ENCODE measurements at regions not wholly inside any gene's neighbourhood (a gene's known extent, or its start where the extent isn't known, plus 50 kb on each side); places are given as distances from the start of the nearest gene placed in this dataset.

DNA sequence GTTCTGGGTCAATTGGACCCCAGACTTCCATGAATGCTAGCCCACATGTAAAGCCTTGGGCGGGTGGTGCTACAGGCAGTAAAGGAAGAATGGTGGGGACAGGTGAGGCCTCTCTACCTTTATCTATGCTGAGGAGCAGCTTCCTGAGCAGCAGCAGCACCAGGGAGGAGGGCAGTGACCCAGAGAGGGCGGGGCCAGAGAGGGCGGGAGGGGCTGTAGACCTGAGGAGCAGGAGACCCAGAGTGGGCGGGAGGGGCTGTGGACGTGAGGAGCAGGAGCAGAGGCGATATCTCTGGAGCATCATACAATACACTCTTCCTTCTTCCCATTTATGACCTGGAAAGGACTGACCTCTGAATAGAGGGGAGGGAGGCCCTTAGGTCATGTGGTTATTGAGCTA, 165.9 kb downstream of the MTRR start:
- Histone ChIP-seq H3K36me3 (ENCODE audit: control insufficient read depth, insufficient read depth, low read length) (no peaks in the 10 kb centered on the region), H3K4me1 (ENCODE audit: control insufficient read depth, insufficient read depth, low read length, poor library complexity, severe bottlenecking) (no peaks in the 10 kb centered on the region), H3K27ac (ENCODE audit: insufficient read depth, low read length, poor library complexity, severe bottlenecking) (no peak overlapping the region), H3K27me3 (replicated peaks; ENCODE audit: control insufficient read depth, insufficient read depth, low read length, poor library complexity, severe bottlenecking) (no peaks in the 10 kb centered on the region), H3K9me3 (ENCODE audit: control insufficient read depth, low read length) (no peaks in the 10 kb centered on the region), H3K4me3 (ENCODE audit: insufficient read depth, low read depth, low read length, poor library complexity, severe bottlenecking) (no peak overlapping the region)
- no peak for DNase-seq

DNA sequence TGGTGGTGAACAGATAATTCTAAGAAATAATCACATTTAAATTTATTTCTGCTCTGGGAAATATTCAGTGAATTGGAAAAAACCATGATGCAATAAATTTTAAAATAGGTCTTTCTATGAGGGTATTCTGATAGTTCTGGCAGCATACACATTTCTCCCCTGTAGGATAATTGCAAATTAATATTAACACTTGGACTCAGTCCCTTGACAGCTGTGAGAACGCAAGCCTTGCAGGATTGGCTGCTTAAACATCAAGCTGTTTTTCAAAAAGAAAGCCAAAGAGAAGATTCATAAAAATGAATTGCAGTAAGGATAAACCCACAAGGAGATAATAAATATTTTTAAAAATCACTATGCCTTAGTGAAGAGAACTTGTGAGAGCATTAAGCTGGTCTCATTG, 180.0 kb downstream of the MTRR start:
- no peak overlapping the region for H3K27ac ChIP-seq (ENCODE audit: insufficient read depth, low read length, poor library complexity, severe bottlenecking)
- H3K4me3 ChIP-seq (ENCODE audit: insufficient read depth, low read depth, low read length, poor library complexity, severe bottlenecking): no peak overlapping the region
- no peaks in the 10 kb centered on the region for H3K36me3 ChIP-seq (ENCODE audit: control insufficient read depth, insufficient read depth, low read length)
- no peaks in the 10 kb centered on the region for H3K27me3 ChIP-seq (replicated peaks; ENCODE audit: control insufficient read depth, insufficient read depth, low read length, poor library complexity, severe bottlenecking)
- no peaks in the 10 kb centered on the region for H3K4me1 ChIP-seq (ENCODE audit: control insufficient read depth, insufficient read depth, low read length, poor library complexity, severe bottlenecking)
- no peak for DNase-seq
- no peaks in the 10 kb centered on the region for H3K9me3 ChIP-seq (ENCODE audit: control insufficient read depth, low read length)

DNA sequence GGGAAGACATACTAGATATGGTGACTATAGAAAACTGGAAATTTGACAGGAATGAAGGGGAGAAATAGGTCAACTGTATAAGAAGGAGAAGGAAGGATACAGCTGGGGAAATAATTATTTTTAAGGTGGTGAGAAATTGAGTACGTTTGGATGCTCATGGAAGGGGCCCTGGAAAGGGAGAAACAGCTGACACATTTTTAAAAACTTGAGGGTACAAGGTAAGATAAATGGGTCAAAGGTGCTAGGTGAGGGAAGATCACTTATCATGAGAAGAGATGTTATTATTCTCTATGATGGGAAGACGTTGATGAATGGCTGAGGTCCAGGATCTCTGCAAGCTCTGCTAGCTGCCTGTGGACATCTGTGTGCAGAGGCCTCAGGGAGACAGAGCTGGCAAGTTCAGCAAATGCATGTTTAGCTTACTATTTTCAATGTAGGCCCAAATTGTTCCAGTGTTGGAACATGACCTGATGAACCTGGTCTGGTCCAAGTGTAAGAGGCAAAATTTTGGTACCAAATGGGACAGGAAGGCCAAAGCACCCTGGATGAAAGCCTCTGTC, 181.7 kb downstream of the MTRR start:
- H3K4me1 ChIP-seq (ENCODE audit: control insufficient read depth, insufficient read depth, low read length, poor library complexity, severe bottlenecking): no peaks in the 10 kb centered on the region
- no peak overlapping the region for H3K4me3 ChIP-seq (ENCODE audit: insufficient read depth, low read depth, low read length, poor library complexity, severe bottlenecking)
- no peak for DNase-seq

DNA sequence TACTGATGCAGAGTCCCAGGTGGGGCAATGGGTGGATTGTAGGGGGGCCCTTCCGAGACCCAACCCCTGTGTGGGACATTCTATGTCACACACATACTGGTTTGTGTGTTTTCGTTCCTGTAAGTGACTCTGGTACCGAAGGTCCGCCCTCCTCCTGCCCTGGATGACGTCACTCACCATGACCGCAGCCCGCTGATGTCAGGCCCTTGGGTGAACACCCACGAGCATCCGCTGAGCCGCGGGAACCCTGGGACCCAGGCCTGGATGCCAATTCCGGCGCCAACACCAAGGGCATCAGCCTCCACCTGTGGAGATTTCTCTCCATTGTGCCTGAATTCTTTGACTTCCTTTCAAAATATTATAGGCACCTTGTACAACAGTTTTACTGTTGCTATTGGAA, 184.3 kb downstream of the MTRR start:
- Histone ChIP-seq H3K4me1 (ENCODE audit: control insufficient read depth, insufficient read depth, low read length, poor library complexity, severe bottlenecking) (no peaks in the 10 kb centered on the region), H3K9me3 (ENCODE audit: control insufficient read depth, low read length) (no peaks in the 10 kb centered on the region), H3K4me3 (ENCODE audit: insufficient read depth, low read depth, low read length, poor library complexity, severe bottlenecking) (no peak overlapping the region), H3K27me3 (replicated peaks; ENCODE audit: control insufficient read depth, insufficient read depth, low read length, poor library complexity, severe bottlenecking) (no peaks in the 10 kb centered on the region), H3K27ac (ENCODE audit: insufficient read depth, low read length, poor library complexity, severe bottlenecking) (no peak overlapping the region), H3K36me3 (ENCODE audit: control insufficient read depth, insufficient read depth, low read length) (no peaks in the 10 kb centered on the region)
- DNase-seq: no peak

More for the DNA sequence above, 181.7 kb downstream of the MTRR start:
- H3K36me3 ChIP-seq (ENCODE audit: control insufficient read depth, insufficient read depth, low read length): no peaks in the 10 kb centered on the region
- H3K27ac ChIP-seq (ENCODE audit: insufficient read depth, low read length, poor library complexity, severe bottlenecking): no peak overlapping the region
- H3K27me3 ChIP-seq (replicated peaks; ENCODE audit: control insufficient read depth, insufficient read depth, low read length, poor library complexity, severe bottlenecking): no peaks in the 10 kb centered on the region
- H3K9me3 ChIP-seq (ENCODE audit: control insufficient read depth, low read length): no peaks in the 10 kb centered on the region

DNA sequence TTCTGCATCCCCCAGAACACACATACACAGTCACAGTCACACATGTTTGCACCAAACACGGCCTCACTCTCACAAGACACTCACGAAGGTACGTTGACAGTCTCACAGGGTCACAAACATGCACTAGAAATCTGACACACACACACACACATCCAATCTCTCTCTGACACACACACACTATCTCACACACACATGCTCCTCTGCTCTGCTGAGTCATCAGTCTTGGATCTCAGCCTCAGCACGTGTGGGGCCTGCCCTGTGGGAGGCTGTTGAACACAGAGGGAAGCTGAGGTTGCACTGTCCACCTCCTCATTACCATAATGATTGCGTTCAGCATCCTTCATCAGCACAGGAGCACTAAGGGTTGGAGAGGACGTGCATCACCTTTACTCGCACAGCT, 188.8 kb downstream of the MTRR start:
- Histone ChIP-seq H3K36me3 (ENCODE audit: control insufficient read depth, insufficient read depth, low read length) (no peaks in the 10 kb centered on the region), H3K4me1 (ENCODE audit: control insufficient read depth, insufficient read depth, low read length, poor library complexity, severe bottlenecking) (no peaks in the 10 kb centered on the region), H3K27me3 (replicated peaks; ENCODE audit: control insufficient read depth, insufficient read depth, low read length, poor library complexity, severe bottlenecking) (no peaks in the 10 kb centered on the region), H3K4me3 (ENCODE audit: insufficient read depth, low read depth, low read length, poor library complexity, severe bottlenecking) (no peak overlapping the region), H3K27ac (ENCODE audit: insufficient read depth, low read length, poor library complexity, severe bottlenecking) (no peak overlapping the region), H3K9me3 (ENCODE audit: control insufficient read depth, low read length) (no peaks in the 10 kb centered on the region)
- DNase-seq: no peak

DNA sequence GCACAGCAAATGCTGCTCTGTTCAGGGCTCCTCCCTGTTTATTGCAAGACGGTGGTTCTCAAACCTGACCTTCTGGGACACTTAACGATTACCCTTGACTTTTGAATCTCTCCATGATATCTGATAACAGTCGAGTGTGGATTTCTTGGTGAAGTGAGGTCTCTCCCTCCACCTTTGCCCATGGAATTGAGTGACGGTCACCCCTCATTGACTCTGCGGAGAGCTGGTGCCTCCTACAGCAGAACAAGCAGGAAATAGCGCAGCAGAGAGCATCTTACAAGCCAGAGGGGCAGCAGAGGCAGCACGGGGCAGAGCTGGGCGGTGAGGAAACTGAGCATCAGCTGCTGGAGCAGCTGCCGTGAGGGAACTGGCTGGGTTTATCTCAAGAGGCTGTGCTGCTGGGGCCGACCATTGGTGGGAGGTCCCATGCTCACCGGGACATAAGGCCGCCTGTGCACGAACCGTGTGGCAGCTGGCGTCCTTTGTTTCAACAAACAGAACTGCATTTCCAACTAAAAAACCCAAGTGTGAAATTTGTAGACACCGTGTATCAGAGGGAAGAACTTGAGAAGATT, 189.8 kb downstream of the MTRR start:
- Histone ChIP-seq H3K27me3 (replicated peaks; ENCODE audit: control insufficient read depth, insufficient read depth, low read length, poor library complexity, severe bottlenecking) (no peaks in the 10 kb centered on the region), H3K4me3 (ENCODE audit: insufficient read depth, low read depth, low read length, poor library complexity, severe bottlenecking) (no peak overlapping the region), H3K4me1 (ENCODE audit: control insufficient read depth, insufficient read depth, low read length, poor library complexity, severe bottlenecking) (no peaks in the 10 kb centered on the region), H3K36me3 (ENCODE audit: control insufficient read depth, insufficient read depth, low read length) (no peaks in the 10 kb centered on the region), H3K9me3 (ENCODE audit: control insufficient read depth, low read length) (no peaks in the 10 kb centered on the region), H3K27ac (ENCODE audit: insufficient read depth, low read length, poor library complexity, severe bottlenecking) (no peak overlapping the region)
- no peak for DNase-seq

DNA sequence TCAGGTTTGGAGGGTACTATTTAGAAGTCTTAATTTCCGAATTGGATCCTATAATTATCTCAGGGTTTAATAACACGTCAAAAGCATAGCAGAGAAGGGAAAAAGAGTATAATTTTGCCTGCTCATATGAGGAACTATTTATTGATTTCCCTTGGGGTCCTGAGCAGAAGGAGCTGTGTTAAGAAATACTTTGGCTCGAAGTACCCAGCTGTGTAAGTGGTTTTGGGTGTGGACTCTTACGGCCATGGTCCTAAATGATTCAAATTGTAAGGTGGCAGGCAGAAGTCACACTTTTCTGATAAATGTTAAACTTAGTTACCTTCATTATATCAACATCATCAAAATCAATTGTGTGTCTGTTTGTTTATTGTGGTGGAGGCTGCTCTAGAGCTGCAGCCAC, 190.4 kb downstream of the MTRR start:
- Histone ChIP-seq H3K27me3 (replicated peaks; ENCODE audit: control insufficient read depth, insufficient read depth, low read length, poor library complexity, severe bottlenecking) (no peaks in the 10 kb centered on the region), H3K36me3 (ENCODE audit: control insufficient read depth, insufficient read depth, low read length) (no peaks in the 10 kb centered on the region), H3K4me3 (ENCODE audit: insufficient read depth, low read depth, low read length, poor library complexity, severe bottlenecking) (no peak overlapping the region), H3K27ac (ENCODE audit: insufficient read depth, low read length, poor library complexity, severe bottlenecking) (no peak overlapping the region), H3K4me1 (ENCODE audit: control insufficient read depth, insufficient read depth, low read length, poor library complexity, severe bottlenecking) (no peaks in the 10 kb centered on the region), H3K9me3 (ENCODE audit: control insufficient read depth, low read length) (no peaks in the 10 kb centered on the region)
- DNase-seq: no peak

DNA sequence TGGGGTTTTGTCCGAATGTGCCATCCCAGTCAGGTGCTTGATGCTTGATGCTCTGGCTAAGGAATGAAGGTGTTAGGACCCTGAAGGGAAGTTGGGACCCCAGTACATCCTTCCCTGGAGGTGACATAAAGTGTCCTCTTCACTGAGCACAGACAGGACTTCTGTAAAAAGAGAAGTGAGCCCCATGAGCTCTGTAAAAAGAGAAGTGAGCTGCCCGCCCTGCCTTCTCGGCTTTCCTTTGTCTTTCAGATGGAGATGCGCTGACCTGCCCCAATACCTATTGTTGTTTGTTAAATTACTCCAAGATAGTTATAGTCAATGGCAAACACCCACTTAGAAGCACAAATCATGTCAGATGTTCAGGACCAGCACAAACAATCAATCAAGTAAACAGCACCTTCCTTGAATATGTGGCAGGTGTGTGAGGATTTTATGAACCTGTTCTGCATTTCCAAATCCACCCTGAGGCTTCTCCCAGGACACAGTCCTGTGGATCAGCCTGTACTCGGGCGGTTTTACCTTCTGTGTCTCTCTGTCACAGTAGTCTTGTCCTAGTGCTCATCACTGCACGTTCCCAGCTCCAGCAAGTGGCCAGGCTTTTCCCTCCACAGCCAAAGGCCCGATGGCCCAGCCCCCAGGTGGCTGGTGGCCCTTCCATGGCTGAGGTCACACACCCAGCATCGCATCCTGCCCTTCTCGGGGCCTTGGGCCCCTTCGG, 191.4 kb downstream of the MTRR start:
- DNase-seq: no peak
- H3K4me1 ChIP-seq (ENCODE audit: control insufficient read depth, insufficient read depth, low read length, poor library complexity, severe bottlenecking): no peaks in the 10 kb centered on the region
- no peak overlapping the region for H3K27ac ChIP-seq (ENCODE audit: insufficient read depth, low read length, poor library complexity, severe bottlenecking)
- H3K27me3 ChIP-seq (replicated peaks; ENCODE audit: control insufficient read depth, insufficient read depth, low read length, poor library complexity, severe bottlenecking): no peaks in the 10 kb centered on the region
- H3K9me3 ChIP-seq (ENCODE audit: control insufficient read depth, low read length): no peaks in the 10 kb centered on the region
- no peaks in the 10 kb centered on the region for H3K36me3 ChIP-seq (ENCODE audit: control insufficient read depth, insufficient read depth, low read length)
- no peak overlapping the region for H3K4me3 ChIP-seq (ENCODE audit: insufficient read depth, low read depth, low read length, poor library complexity, severe bottlenecking)

DNA sequence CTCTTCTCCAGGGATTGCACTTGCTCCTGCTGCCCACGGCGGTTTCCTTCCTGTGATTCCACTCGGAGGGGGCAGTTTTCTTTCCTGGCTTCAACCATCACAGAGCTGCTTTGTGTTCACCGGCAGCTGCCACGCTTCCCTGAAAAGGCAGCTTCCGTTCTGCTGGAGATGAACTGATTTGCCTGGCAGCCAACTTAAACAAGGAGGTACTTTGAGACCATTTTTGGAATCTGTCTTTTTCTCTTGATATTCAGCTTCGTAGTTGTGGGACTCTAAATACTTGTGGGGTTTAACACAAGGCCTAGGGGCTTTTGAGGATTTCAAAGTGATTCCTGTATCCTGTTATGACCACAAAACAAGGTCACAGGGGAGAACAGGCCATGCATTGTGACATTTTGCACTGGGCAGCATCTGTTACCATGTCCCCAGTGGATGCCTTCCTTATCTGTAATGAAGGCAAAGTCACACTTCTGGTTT, 192.0 kb downstream of the MTRR start:
- H3K9me3 ChIP-seq (ENCODE audit: control insufficient read depth, low read length): no peaks in the 10 kb centered on the region
- H3K4me1 ChIP-seq (ENCODE audit: control insufficient read depth, insufficient read depth, low read length, poor library complexity, severe bottlenecking): no peaks in the 10 kb centered on the region
- H3K27me3 ChIP-seq (replicated peaks; ENCODE audit: control insufficient read depth, insufficient read depth, low read length, poor library complexity, severe bottlenecking): no peaks in the 10 kb centered on the region
- H3K36me3 ChIP-seq (ENCODE audit: control insufficient read depth, insufficient read depth, low read length): no peaks in the 10 kb centered on the region
- H3K4me3 ChIP-seq (ENCODE audit: insufficient read depth, low read depth, low read length, poor library complexity, severe bottlenecking): no peak overlapping the region
- no peak for DNase-seq
- no peak overlapping the region for H3K27ac ChIP-seq (ENCODE audit: insufficient read depth, low read length, poor library complexity, severe bottlenecking)

DNA sequence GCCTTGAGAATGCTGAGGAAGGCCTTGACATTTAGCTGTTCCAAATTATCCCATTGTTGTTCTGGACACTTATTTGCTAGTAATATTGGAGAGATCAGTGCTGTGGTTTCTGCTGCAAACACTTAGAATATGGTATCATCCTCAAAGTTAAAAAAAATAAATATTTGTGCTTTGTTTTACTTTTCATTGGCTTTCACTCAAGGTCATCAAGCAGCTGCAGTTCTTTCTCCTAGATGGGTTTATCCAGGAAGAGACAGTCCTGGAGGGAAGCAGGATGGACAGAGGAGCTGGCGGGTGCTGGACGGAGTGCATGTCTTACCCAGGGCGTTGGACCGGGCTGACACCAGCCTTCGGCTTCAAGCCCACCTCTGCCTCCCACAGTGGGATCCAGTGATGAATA, 193.6 kb downstream of the MTRR start:
- H3K36me3 ChIP-seq (ENCODE audit: control insufficient read depth, insufficient read depth, low read length): no peaks in the 10 kb centered on the region
- H3K9me3 ChIP-seq (ENCODE audit: control insufficient read depth, low read length): no peaks in the 10 kb centered on the region
- H3K4me3 ChIP-seq (ENCODE audit: insufficient read depth, low read depth, low read length, poor library complexity, severe bottlenecking): no peak overlapping the region
- DNase-seq: no peak
- no peaks in the 10 kb centered on the region for H3K27me3 ChIP-seq (replicated peaks; ENCODE audit: control insufficient read depth, insufficient read depth, low read length, poor library complexity, severe bottlenecking)
- no peak overlapping the region for H3K27ac ChIP-seq (ENCODE audit: insufficient read depth, low read length, poor library complexity, severe bottlenecking)
- H3K4me1 ChIP-seq (ENCODE audit: control insufficient read depth, insufficient read depth, low read length, poor library complexity, severe bottlenecking): no peaks in the 10 kb centered on the region

All from effector memory CD4-positive, alpha-beta T cell (primary cell).